Muscle of arm (tissue), 1 donor: ENCODE measurements at regions not wholly inside any gene's neighbourhood (a gene's known extent, or its start where the extent isn't known, plus 50 kb on each side); places are given as distances from the start of the nearest gene placed in this dataset.

ENCODE experiments used
- DNase-seq: peaks from one replicate; pipeline ENCODE4 v3.0.0-alpha.2; 2013

DNA sequence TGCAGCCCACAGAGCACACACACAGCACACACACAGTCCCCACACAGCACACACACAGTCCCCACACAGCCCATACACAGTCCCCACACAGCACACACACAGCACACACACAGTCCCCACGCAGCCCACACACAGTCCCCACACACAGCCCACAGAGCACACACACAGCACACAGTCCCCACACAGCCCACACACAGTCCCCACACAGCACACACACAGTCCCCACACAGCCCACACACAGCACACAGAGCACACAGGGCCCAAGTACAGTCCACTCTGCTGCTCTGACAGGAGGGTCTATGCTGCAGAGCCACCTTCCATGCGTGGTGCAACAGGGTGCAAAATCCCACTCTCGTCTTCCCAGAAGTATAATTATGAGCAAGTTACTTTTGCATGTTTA lies 240.5 kb upstream of the SALL3 start:
- DNase-seq: no peak

- DNase-seq: no peak
Observed at GRCh38 chr18:78739882-78740677, 239.5 kb upstream of the SALL3 start.

GRCh38 chr18:78740876-78741275 lies 238.7 kb upstream of the SALL3 start:
- no peak for DNase-seq

DNA sequence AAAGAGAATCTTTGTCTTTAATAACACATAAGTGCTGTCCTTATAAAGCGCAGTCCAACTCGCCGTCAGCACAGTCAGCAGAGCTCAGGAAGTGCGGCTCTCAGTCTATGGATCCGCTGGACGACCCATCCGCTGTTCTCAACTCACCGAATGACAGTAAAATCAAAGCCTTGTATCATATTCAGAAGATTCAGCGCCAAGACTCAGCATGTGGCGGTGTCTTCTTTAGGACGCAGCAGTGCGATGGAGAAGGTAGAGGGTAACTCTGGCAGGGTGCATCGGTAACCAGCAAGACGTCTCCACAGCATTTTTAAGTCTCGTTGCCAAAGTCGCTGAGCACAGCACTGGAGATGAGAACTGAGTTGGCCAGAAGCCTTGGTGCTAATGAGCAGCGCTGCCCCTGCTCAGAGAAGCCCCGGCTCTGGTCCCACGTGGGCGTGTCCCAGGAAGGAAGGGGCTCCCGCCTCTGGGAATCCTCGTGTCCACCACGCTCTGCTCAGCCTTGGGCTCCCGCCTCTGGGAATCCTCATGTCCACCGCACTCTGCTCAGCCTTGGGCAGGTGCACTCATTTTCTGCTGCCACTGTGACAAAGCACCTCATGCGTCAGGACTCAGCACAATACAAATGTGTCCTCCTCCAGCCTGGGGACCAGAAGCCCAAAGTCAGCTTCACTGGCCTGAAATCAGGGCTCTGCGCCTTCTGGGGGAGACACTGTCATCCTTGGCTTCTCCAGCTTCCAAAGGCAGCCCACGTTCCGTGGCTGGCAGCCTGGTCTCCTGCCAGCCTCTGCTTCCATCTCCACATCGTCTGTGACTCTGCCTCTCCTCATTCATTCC lies 238.0 kb upstream of the SALL3 start:
- no peak for DNase-seq

- no peak for DNase-seq
Observed at GRCh38 chr18:78742218-78742745, 237.3 kb upstream of the SALL3 start.

DNA sequence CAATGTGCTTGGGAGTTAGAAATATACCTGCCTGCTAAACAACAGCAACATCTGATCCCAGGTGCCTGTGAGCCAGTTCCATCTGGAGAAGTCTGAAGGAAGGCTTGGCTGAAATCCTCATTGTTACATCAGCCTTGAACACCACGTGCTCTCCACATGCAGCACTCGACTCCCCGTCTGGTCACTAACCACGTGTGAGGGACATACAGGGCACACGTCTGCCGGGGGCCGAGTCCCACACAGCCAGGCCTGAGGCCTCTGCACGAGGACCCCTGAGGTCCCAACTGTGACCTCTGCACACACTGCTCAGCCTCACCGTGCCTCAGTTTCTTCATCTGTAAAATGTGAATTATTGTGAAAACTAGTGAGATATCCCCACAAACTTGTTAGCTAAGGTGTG lies 236.5 kb upstream of the SALL3 start:
- no peak for DNase-seq

GRCh38 chr18:78751664-78752063 lies 228.0 kb upstream of the SALL3 start:
- no peak for DNase-seq

- no peak for DNase-seq
Observed at GRCh38 chr18:78753240-78753639, 226.4 kb upstream of the SALL3 start.

DNA sequence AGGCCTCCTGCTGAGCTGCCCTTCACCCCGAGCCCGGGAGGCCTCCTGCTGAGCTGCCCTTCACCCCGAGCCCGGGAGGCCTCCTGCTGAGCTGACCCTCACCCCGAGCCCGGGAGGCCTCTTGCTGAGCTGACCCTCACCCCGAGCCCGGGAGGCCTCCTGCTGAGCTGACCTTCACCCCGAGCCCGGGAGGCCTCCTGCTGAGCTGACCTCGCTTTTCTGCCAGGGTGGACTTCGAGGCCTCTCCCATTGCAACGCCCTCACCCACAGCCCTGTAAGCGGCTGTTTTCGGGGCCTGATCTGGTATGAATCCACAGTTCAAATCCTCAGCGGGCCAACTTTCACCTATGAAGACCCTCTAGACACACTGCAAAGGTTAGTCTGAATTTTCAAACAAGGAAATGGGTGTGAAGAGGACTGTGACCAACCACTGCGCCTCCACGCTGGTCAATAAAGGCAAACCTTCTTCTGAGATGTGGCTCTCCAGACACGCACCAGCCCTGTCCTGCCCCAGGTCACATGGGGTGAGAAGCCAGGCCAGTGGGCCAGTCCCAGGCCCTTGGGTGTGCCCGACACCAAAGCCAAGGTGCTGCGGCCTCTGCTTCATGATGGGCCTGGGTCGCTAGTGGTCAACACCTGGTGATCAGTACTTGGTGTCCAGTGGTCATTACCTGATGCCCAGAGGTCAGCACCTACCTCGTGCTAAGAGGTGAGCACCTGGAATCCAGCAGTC lies 225.1 kb upstream of the SALL3 start:
- no peak for DNase-seq

DNA sequence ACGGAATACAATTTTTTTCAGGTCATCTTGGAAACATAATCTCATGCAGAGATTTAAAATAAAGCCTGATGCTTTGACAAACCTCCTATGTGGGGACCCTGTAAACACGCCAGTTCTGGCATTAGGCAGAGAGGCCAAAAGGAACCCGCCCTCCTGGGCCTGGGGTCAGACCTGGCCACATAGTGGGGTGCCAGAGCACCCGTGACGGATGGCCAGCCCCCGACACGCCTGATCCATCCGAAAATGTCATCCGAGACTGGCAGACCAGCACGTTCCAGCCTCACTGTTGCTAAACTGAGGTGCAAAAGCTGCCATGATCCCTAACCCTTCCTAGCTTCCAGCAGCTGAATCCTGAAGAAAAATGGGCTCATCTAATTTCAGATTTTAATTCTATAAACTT lies 222.6 kb upstream of the SALL3 start:
- DNase-seq: no peak

DNA sequence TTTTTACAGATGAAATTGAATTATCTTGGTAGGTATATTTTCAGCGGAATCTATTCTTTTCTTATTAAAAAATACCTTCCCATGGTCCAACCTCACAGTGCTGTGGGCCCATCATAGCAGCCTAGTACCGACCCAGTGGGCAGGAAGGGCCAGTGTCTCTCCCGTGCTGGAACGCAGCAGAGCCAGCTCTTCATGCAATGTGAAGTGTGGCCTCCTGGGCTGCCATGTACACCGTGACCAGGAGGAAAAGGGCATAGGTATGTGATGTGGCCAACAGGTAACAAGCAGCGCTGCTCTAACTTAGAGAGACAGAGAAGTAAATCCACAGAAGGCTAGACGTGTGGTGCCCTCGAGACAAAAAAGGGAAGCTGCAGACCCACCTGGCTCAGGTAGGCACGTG lies 221.1 kb upstream of the SALL3 start:
- DNase-seq: no peak

DNA sequence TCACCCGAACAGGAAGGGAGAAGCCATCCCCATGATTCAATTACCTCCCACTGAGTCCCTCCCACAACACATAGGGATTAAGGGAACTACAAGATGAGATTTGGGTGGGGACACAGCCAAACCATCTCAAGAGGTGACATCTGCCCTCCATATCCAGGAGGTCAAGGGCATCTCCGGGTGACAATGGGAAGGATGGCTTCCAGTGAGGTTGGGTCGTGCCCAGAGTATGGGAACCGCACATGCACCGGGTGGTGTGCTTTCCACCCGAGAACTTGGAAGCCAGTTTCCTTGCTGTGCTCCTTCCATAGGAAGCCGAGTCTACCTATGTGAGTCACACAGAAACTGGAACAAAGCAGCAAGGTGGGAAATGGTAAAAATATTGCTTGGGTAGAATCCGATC lies 216.9 kb upstream of the SALL3 start:
- DNase-seq: no peak

DNA sequence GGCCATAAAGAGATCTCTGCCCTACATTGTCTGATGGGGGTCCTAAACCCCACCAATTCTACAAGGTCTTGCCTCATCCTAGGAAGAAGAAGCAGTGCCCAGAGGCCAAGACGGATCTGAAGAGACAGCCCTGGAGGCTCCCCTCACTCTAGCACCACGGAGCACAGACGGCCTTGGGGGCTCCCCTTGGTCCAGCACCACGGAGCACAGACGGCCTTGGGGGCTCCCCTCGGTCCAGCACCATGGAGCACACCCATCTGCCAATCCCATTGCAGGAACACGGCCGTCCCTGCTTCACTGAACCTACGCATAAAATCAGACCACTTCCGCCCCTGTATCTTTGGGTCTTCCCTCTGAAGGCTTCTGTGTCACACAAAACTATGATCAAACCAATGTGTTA lies 215.1 kb upstream of the SALL3 start:
- no peak for DNase-seq

DNA sequence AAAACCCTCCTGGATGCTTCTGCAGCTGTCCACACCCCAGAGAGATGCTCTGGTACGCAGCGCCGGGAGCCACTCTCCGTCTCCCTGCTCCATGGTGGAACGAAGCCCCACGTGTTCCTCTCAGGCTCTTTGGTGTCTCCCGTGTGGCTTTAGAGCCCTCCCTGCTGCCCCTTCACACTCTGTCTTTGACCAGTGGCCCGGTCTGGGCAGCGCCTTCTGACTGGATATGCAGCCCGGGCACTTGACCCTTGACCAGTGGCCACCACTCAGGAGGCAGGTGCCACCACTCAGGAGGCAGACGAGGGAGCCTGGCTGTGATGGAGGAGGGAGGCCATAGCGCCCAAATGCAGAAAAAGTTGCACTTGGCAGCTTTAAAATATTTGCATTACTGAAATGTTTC lies 214.5 kb upstream of the SALL3 start:
- DNase-seq: no peak

- no peak for DNase-seq
Observed at GRCh38 chr18:78765637-78766281, 213.9 kb upstream of the SALL3 start.

GRCh38 chr18:78766651-78767533 lies 212.7 kb upstream of the SALL3 start:
- no peak for DNase-seq

DNA sequence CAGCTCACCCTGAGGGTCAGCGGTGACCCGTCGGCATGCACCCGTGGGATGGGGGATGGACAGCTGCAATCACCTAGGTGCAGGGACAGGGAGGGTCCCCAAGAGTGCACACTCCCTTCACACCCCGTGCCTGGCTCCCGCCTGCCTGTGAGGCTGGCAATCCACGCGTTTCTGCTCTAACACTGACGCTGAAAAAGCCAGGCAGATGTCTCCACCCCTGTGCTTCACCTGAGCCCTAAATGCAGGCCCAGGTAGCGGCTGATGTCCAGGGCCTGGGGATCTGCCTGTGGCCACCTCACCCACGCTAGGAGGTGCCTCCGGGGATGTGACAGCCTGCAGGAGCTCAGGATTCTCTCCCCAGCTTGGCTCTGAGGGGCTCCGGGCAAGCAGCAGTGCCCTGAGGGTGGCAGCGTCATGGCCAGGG lies 212.0 kb upstream of the SALL3 start:
- no peak for DNase-seq

- DNase-seq: no peak
Observed at GRCh38 chr18:78768221-78768620, 211.4 kb upstream of the SALL3 start.

DNA sequence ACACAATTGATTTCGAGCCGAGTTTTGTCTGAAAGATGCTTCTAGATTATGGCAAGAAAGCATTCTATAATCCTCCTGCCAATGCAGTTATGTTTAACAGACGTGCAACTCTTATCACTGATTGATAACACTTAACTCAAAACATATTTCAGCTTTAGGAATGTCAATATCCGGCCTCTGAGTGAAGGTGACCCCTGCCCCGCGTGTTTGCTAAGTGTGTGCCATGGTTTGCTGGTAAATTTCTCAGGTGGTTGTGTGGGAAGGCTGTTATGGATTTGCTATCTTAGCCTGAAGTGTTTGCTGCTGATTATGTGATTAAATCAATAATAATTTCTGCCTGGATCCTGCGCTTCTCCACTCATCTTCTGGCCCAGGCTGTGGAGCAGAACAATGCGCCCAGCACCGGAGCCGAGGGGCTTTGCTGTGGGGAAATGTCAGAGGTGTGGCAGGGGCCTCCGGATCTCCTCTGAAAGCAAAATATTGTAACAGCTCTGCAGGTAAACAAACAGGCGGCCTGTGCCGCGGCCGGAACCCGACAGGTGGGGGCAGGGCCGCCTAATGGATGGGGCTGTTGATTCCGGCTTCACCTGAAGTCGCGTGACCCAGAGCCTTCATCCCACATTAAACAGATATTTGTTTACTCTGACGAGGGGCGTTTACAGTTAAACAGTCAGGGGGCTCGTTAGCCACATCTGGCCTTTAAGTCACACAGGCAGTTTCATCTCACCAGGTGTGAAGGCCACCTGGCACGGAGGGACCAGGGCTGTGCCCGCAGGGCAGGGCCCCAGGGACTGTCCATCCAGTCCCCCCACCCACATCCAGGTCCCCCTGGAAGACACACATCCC lies 210.7 kb upstream of the SALL3 start:
- no peak for DNase-seq
